ENCODE measurements at regions not wholly inside any gene's neighbourhood (a gene's known extent, or its start where the extent isn't known, plus 50 kb on each side); places are given as distances from the start of the nearest gene placed in this dataset.

- TF ChIP-seq CTCF (IDR thresholded peaks at IDR 0.05) (no peak), EZH2 (IDR thresholded peaks at IDR 0.05; ENCODE audit: borderline replicate concordance, insufficient read depth, low read depth, low read length, poor library complexity, severe bottlenecking) (no peak)
Observed at GRCh38 chr3:94937980-94938379, 875.1 kb downstream of the NSUN3 start.

Measured in B cell (primary cell).